ENCODE measurements at regions not wholly inside any gene's neighbourhood (a gene's known extent, or its start where the extent isn't known, plus 50 kb on each side); places are given as distances from the start of the nearest gene placed in this dataset.

DNA sequence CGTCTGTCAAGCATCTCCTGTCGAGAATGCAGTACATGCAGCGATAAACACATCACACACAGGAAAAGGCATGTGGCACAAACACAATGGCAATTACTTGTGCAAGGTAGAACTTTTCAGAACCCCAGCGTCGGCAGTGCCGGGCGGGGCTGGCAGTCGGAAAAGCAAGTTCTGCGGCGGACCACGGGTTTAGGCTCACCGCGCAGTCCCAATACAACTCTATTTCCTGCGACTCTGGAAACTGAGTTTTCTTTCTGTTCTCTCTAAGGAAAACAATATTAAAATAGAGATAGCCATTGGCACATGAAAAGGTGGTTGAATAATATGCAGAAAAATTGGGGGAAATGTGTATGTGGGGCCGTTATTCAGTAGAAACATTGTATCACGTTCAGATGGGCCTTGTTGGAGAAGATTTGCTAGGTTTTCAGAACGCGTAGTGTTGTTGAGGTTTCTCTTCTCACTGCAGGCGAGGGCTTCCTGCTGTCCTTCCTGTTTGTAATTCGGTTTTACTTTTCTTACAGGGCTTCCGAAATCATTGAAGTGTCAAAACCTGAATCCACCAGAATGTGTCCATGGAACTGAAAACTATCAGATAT, 369.5 kb downstream of the THBS2 start:
- DNase-seq (ENCODE audit: low read depth in 2 of 2), result no peak

- DNase-seq (ENCODE audit: low read depth in 2 of 2), result no peak
Measured at GRCh38 chr6:168883410-168884049, 370.1 kb downstream of the THBS2 start.

DNA sequence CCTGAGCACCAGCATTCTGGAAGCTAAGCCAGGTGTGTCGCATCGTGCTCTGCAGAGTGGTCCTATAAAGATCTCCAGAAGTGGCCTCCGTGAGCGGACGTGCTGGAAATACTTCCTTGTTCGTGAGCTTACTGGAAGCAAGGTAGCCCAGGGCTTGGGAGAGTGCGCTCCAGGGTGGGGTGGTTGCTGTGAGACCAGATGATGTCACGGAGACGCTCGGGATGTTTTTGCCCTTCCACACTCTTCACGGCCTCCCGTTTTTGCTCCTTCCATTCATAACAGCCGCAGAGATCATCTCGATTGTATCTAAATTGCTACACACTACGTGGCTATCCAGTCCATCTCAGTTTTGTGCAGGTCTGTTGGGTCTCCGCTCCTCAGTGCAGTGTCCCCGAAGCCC, 373.4 kb downstream of the THBS2 start:
- no peak for DNase-seq (ENCODE audit: low read depth in 2 of 2)

DNA sequence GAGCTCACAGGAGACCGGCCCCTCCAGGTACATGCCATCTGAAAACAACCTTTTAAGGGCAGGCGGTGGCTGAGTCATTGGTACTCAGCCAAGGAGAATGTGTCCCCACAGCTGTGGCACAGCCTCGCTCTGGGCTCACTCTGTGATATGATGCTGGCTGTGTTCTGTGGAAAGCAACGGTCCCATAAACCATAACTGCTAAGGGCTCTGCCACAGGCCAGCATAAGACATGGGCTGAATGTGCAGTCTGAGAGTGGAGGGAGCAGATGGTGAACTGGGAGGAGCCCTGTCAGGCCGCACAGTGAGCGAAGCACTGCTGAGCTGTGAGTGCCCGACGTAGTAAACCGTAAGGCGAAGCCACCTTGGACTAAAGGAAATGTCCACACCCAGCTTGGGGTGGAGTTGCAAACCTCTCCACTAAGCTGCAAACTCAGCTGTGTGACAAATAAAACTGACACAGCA, 375.8 kb downstream of the THBS2 start:
- no peak for DNase-seq (ENCODE audit: low read depth in 2 of 2)

- no peak for DNase-seq (ENCODE audit: low read depth in 2 of 2)
Measured at GRCh38 chr6:168876956-168877355, 376.7 kb downstream of the THBS2 start.

DNA sequence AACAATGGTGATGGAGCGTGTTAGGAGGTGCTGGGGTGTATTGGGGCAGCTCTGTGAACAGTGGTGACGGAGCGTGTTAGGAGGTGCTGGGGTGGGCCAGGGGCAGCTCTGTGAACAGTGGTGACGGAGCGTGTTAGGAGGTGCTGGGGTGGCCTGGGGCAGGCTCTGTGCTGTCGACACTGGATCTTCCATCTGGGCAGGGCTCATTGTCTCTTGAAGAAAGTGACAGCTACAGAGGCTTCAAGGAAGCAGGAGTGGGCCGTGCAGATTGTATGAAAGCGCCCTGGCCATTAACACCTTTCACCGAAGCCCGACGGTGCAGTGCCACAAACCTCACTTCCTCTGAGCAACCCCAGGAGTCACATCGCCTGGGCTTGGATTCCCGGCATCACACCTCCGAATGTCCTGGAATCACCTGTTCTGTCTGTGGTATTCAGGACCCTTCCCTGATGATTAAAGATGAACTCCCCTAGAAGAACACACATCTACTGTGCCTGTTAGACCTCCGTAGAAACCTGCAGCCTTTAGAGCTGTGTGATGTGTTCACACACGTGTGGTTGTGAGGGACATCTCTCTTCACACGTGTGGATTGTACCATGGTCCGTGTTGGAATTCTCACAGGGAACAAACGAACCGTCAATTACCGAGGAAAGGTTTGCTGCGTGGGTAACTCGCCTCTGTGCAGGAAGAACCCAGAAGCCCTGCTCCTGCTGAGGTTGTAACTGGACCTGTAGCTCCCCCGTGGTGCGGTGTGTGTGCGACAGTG, 377.7 kb downstream of the THBS2 start:
- no peak for DNase-seq (ENCODE audit: low read depth in 2 of 2)

DNA sequence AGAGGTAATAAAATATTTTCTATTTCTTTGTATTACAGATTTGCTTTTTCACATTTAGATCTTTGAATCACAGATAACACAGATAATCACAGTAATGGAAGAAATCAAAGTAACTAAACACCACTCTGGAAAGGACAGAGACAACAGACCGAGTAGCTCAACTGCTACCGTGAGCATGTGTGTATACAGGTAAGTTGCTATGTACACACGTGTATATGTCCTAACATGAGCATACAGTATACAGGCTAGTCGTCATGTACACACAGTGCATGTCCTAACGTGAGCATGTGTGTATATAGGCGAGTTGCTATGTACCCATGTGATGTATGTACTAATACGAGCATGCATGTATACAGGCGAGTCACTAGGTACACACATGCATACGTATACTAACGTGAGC, 379.0 kb downstream of the THBS2 start:
- no peak for DNase-seq (ENCODE audit: low read depth in 2 of 2)

DNA sequence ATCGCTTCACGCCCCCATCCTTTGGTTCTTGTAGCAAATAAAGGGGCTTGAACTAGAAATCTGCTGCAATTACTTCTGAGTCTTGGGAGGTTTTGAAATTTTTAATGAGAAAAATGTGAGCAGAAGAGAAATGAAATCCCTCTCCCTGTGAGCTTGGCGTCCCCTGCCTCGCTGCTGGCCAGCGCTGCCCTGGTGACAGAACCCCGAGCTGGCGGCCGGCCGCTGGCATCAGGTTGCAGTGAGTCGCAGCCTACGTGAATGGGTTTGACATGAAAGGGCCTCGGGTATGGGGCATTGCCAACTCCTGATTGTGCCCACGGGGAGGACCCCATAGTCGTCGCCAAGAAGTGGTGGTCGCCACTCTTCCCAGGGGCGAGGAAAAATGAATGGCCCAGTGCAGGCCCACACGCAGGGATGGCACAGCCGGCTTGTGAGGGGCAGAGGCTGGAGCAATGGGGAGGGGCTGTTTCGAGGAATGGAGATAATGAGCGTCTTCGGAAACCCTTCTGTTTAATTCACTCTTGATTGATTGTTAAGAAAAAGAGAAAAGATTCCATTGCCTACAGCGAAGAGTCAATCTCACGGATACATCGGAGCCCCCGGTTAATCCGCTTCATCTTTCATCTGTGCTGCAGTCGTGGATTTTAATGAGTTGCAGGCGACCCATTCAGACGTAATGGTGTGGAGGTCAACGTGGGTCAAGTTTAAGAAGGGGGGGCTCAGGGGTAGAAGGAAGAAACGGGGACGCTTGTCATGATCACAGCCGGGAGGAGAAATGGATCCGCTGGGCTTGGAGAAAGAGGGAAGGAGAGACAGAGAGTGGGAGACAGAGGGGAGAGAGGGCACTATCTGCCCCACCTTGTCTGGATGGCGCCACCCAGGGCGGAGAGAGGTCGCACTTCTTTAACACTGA, 380.1 kb downstream of the THBS2 start:
- no peak for DNase-seq (ENCODE audit: low read depth in 2 of 2)

GRCh38 chr6:168871642-168872315, 381.9 kb downstream of the THBS2 start:
- DNase-seq (ENCODE audit: low read depth in 2 of 2), result no peak

DNA sequence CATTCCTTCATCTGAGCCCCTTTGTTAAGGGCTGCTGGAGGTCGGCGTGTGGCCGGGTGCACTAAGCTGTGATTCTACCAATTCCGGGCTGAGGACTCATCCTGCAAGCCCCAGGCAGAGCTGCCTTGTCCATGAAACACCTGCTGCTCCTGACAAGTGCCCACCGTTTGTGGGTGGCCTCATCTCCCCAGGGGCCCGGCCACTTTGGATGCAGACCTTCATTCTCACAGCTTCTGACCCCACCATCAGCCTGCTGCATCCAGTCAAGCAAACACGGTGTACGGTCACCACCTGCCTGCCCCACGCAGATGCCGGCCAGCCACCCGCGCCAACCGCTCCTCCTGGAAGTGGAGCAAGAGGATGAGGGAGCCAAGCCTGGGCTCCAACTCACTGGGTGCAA, 382.7 kb downstream of the THBS2 start:
- no peak for DNase-seq (ENCODE audit: low read depth in 2 of 2)

DNA sequence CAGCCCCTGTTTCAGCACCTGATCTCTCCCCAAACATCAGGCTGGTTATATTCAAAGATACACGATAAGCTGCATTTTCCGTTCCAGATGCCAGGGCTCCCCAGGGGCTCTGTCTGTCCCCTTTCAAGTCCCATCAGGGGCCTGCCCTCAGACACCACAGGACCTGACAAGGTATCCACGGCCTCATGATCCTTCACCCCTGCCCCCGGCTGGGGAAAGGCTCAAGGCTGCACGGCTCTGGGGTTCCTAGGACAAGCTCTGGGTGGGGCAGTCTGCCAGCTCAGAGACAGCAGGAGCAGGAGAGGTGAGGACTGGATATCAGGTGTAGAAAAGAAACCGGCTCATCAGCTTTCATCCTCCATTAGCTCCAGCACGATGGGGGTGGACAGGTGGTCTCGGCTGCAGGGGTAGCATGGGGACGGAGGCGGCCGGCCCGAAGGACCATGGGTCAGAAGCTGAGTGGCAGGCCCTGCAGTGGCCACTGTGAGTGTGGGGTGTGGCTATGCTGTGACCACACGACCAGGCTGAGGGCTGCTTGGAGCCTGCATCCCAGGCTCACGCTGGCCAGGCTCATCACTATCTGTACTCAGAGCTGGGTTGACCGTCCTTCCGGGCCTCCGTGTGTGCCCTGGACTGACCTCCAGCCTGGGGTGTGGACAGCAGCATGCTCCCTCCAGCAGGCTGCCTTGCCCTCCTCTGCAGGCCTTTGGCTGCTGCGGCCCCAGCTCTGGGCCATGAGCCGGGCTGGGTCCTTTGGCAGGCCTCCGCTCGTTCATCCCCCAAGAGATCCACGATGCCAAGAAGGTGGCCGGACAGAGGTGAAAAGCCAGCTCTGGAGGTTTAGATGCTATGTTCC, 386.2 kb downstream of the THBS2 start:
- DNase-seq (ENCODE audit: low read depth in 2 of 2), result no peak

GRCh38 chr6:168866534-168866933, 387.1 kb downstream of the THBS2 start:
- DNase-seq (ENCODE audit: low read depth in 2 of 2), result no peak

- no peak for DNase-seq (ENCODE audit: low read depth in 2 of 2)
Measured at GRCh38 chr6:168865522-168865921, 388.1 kb downstream of the THBS2 start.

- no peak for DNase-seq (ENCODE audit: low read depth in 2 of 2)
Measured at GRCh38 chr6:168864541-168865460, 388.8 kb downstream of the THBS2 start.

- DNase-seq (ENCODE audit: low read depth in 2 of 2), result no peak
Measured at GRCh38 chr6:168863467-168863866, 390.2 kb downstream of the THBS2 start.

DNA sequence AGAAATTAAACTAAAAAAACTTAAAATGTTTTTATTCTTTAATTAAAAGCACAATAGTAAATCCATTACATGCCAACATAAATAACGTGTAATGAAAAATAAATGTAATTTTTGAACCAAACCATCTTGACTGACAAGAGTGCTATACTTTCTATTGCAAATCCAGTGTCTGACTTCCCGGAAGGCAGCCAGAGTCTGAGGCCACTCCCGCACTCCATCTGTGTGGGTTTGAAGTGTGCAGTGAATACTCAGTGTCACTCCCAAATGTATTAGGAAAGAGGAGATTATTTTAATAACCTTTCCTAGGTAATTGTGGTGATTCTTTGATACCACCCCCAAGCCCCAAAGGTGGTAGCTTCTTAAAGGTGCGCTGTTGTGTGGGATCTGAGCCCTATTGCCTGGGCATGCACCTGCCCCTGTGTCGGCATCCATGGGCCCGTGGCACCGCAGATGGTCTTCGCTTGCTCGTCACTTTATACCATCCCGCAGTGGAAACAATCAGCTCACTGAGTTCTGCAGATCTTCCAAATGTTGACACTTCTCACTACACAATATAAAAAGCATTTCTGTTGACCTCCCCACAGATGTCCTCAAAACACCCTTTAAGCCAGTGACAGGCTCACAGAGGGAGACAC, 391.2 kb downstream of the THBS2 start:
- no peak for DNase-seq (ENCODE audit: low read depth in 2 of 2)

DNA sequence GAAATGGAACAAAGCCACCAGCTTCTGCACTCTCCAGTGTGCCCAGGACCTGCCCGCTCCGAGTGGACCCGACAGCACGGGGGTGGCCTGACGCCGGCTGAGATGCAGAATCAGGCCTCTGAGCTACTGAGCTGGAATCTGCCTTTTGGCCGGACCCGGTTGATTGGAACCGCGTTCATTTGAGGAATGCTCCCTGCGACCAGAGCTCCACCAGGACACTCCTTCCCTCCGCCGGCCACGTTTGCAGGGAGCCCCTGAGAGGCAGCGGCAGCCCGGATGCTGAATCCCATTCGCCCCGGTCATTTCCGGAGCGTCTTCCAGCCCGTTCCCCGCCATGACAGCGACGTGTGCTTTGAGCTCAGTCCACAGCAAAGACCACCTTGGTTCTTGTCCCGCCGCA, 392.7 kb downstream of the THBS2 start:
- no peak for DNase-seq (ENCODE audit: low read depth in 2 of 2)

- no peak for DNase-seq (ENCODE audit: low read depth in 2 of 2)
Measured at GRCh38 chr6:168860341-168860740, 393.3 kb downstream of the THBS2 start.

DNA sequence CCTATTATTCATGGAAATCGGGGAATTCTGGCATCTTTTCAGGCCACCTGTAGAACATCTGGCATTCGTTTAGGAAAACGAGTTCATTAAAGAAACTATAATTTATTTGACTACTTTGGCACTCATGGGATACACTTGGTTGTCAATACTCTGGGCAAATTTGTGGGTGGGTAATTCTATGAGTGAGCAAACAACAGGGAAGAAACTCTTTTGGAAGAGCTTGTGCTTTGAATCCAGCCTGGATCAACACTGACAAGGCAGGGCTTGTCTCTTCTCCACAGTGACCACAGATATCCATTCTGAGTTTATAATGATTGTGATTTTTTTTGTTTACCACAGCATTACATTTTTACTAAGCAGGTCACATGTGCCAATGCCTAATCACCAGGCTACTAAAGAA, 394.7 kb downstream of the THBS2 start:
- DNase-seq (ENCODE audit: low read depth in 2 of 2), result no peak

All from stimulated activated CD4-positive, alpha-beta T cell treated with anti-CD3 and anti-CD28 coated beads, Interleukin-1b, Interleukin-23, amount 100 ng/mL, for 4 hours (primary cell).